DOHH2 (cell line): ENCODE measurements at regions not wholly inside any gene's neighbourhood (a gene's known extent, or its start where the extent isn't known, plus 50 kb on each side); places are given as distances from the start of the nearest gene placed in this dataset.

Experiments used
- H3F3A ChIP-seq: fragments of 200-600 bp; sonication (generic), shearing (Covaris generic); 2 replicates; pipeline ENCODE4 v1.6.0; 2016; ENCODE audit warnings: antibody characterized with exemption, mild to moderate bottlenecking; ENCODE audit not compliant: control insufficient read depth, insufficient read depth
- H3K27ac ChIP-seq: fragments of 200-600 bp; sonication (generic); 2 replicates; pipeline ENCODE4 v1.5.1; 2014; ENCODE audit warnings: low read depth, mild to moderate bottlenecking, low read length, moderate library complexity
- H3K27me3 ChIP-seq: fragments of 200-600 bp; sonication (generic); 2 replicates; pipeline ENCODE4 v1.6.1; 2014; ENCODE audit warnings: mild to moderate bottlenecking, low read length, mixed read lengths; ENCODE audit not compliant: control insufficient read depth
- H3K36me3 ChIP-seq: fragments of 200-600 bp; sonication (generic); 2 replicates; pipeline ENCODE4 v1.6.1; 2014; ENCODE audit warnings: mild to moderate bottlenecking, low read length, moderate library complexity, mixed read lengths; ENCODE audit not compliant: control insufficient read depth
- H3K4me1 ChIP-seq: fragments of 200-600 bp; sonication (generic); 2 replicates; pipeline ENCODE4 v1.6.1; 2014; ENCODE audit warnings: mild to moderate bottlenecking, low read length, mixed read lengths; ENCODE audit not compliant: control insufficient read depth
- H3K4me2 ChIP-seq: fragments of 200-600 bp; sonication (generic); 2 replicates; pipeline ENCODE4 v1.6.0; 2014; ENCODE audit warnings: mild to moderate bottlenecking, low read length, moderate library complexity
- H3K4me3 ChIP-seq: fragments of 200-600 bp; sonication (generic); 2 replicates; pipeline ENCODE4 v1.5.1; 2014; ENCODE audit warnings: mild to moderate bottlenecking, low read length, mixed read lengths
- H3K79me2 ChIP-seq: fragments of 200-600 bp; sonication (generic); 2 replicates; pipeline ENCODE4 v1.6.1; 2014; ENCODE audit warnings: mild to moderate bottlenecking, low read length, mixed read lengths; ENCODE audit not compliant: control insufficient read depth
- H3K9me2 ChIP-seq: fragments of 200-600 bp; sonication (generic); replicated peaks from 2 replicates; pipeline ENCODE4 v1.6.1; 2014; ENCODE audit warnings: mild to moderate bottlenecking, low read length, mixed read lengths; ENCODE audit not compliant: control insufficient read depth
- H3K9me3 ChIP-seq: fragments of 200-600 bp; sonication (generic); 2 replicates; pipeline ENCODE4 v1.6.1; 2014; ENCODE audit warnings: antibody characterized with exemption, low read length, mixed read lengths; ENCODE audit not compliant: control insufficient read depth, insufficient read depth
- H4K20me1 ChIP-seq: fragments of 200-600 bp; sonication (generic); 2 replicates; pipeline ENCODE4 v1.6.0; 2014; ENCODE audit warnings: low read depth, mild to moderate bottlenecking, antibody characterized with exemption, low read length, moderate library complexity; ENCODE audit not compliant: control insufficient read depth, insufficient read depth
- CTCF ChIP-seq: fragments of 200-600 bp; sonication (generic); IDR thresholded peaks from one replicate; pipeline ENCODE4 v1.5.1; 2014; ENCODE audit warnings: antibody characterized with exemption, mild to moderate bottlenecking, low read depth, low read length; ENCODE audit not compliant: poor library complexity, severe bottlenecking
- EZH2phosphoT487 ChIP-seq: fragments of 200-600 bp; sonication (generic); IDR thresholded peaks from 2 replicates; pipeline ENCODE4 v1.6.1; 2017; ENCODE audit warnings: borderline replicate concordance, mild to moderate bottlenecking, antibody characterized with exemption, low read length, moderate library complexity, mixed read lengths

GRCh38 chr1:105337420-105337819, 1587.7 kb downstream of the AMY1C start:
- no peaks in the 10 kb centered on the region for H3F3A ChIP-seq
- H3K27me3 ChIP-seq: no peaks in the 10 kb centered on the region
- no peaks in the 10 kb centered on the region for H3K36me3 ChIP-seq
- no peak overlapping the region for H3K4me2 ChIP-seq
- H3K27ac ChIP-seq: no peak overlapping the region
- H3K9me3 ChIP-seq: no peaks in the 10 kb centered on the region
- no peaks in the 10 kb centered on the region for H3K79me2 ChIP-seq
- no peak for TF ChIP-seq EZH2phosphoT487
- no peak for TF ChIP-seq CTCF
- H3K4me1 ChIP-seq: no peaks in the 10 kb centered on the region
- no peak overlapping the region for H3K4me3 ChIP-seq
- H3K9me2 ChIP-seq: no peaks in the 10 kb centered on the region
- H4K20me1 ChIP-seq: no peaks in the 10 kb centered on the region

- Histone ChIP-seq H3K27ac (no peak overlapping the region), H3K4me3 (no peak overlapping the region), H3K79me2 (no peaks in the 10 kb centered on the region), H3K9me3 (no peaks in the 10 kb centered on the region), H3K4me2 (no peak overlapping the region), H3K36me3 (no peaks in the 10 kb centered on the region), H4K20me1 (no peaks in the 10 kb centered on the region), H3F3A (no peaks in the 10 kb centered on the region), H3K4me1 (no peaks in the 10 kb centered on the region), H3K9me2 (no peaks in the 10 kb centered on the region), H3K27me3 (no peaks in the 10 kb centered on the region)
- TF ChIP-seq CTCF (no peak), EZH2phosphoT487 (no peak)
Observed at GRCh38 chr1:105343317-105343716, 1593.6 kb downstream of the AMY1C start.

- Histone ChIP-seq H3K36me3 (no peaks in the 10 kb centered on the region), H3K79me2 (no peaks in the 10 kb centered on the region), H3K9me3 (no peaks in the 10 kb centered on the region), H3K4me3 (no peak overlapping the region), H3K9me2 (no peaks in the 10 kb centered on the region), H4K20me1 (no peaks in the 10 kb centered on the region), H3F3A (no peaks in the 10 kb centered on the region), H3K27ac (no peak overlapping the region), H3K27me3 (no peaks in the 10 kb centered on the region), H3K4me2 (no peak overlapping the region), H3K4me1 (no peaks in the 10 kb centered on the region)
- TF ChIP-seq EZH2phosphoT487: no peak
- no peak for TF ChIP-seq CTCF
Observed at GRCh38 chr1:105359457-105359856, 1609.8 kb downstream of the AMY1C start.

- no peak overlapping the region for H3K4me3 ChIP-seq
- H3K27ac ChIP-seq: no peak overlapping the region
- TF ChIP-seq EZH2phosphoT487: no peak
- TF ChIP-seq CTCF: no peak
- H3F3A ChIP-seq: no peaks in the 10 kb centered on the region
- H3K79me2 ChIP-seq: no peaks in the 10 kb centered on the region
- H3K4me2 ChIP-seq: no peak overlapping the region
- no peaks in the 10 kb centered on the region for H3K27me3 ChIP-seq
- H3K36me3 ChIP-seq: no peaks in the 10 kb centered on the region
- no peaks in the 10 kb centered on the region for H4K20me1 ChIP-seq
- H3K9me3 ChIP-seq: no peaks in the 10 kb centered on the region
- H3K9me2 ChIP-seq: no peaks in the 10 kb centered on the region
- H3K4me1 ChIP-seq: no peaks in the 10 kb centered on the region
Observed at GRCh38 chr1:105362438-105362837, 1612.7 kb downstream of the AMY1C start.
